Thyroid gland (tissue), 4 donors: ENCODE measurements at regions not wholly inside any gene's neighbourhood (a gene's known extent, or its start where the extent isn't known, plus 50 kb on each side); places are given as distances from the start of the nearest gene placed in this dataset.

Experiments used
- POLR2A ChIP-seq, 2 donors: fragments of 450-650 bp; IDR thresholded peaks; one replicate each; pipeline ENCODE4 v1.6.1; 2017; ENCODE audit warnings: antibody characterized with exemption in 2 of 2, mild to moderate bottlenecking in 2 of 2, moderate library complexity in 1 of 2
- TF ChIP-seq, protein P1 (sequence below), 6 experiments: fragments of 200-600 bp in 3 of 6; fragments of 450-650 bp in 3 of 6; sonication (generic) in 3 of 6; IDR thresholded peaks; one replicate each; pipeline ENCODE4 v1.5.1; 2016 to 2019; ENCODE audit warnings: antibody characterized with exemption in 6 of 6, mild to moderate bottlenecking in 2 of 6, inconsistent platforms in 1 of 6, moderate library complexity in 1 of 6

DNA sequence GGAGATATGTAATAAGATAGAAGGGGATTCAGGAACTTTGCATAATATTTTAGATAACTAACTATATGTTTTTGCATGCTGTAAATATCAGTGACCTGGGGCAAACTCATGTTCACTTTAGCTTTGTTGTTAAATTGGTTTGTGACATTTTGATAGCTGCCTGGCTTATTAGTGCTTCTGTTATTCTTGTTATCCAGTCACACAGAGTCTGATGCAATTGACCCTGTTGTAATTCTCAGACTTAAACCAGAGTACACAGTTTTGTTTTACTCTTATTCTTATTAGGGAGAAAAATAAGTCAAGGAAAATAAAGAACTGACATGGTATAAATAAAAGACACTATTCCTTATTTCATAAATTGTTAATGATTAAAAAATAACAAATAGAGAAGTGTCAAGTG is 516.7 kb upstream of the SLIT2 start:
- TF ChIP-seq POLR2A (IDR thresholded peaks at IDR 0.05): no peak
- TF ChIP-seq, protein P1, sequence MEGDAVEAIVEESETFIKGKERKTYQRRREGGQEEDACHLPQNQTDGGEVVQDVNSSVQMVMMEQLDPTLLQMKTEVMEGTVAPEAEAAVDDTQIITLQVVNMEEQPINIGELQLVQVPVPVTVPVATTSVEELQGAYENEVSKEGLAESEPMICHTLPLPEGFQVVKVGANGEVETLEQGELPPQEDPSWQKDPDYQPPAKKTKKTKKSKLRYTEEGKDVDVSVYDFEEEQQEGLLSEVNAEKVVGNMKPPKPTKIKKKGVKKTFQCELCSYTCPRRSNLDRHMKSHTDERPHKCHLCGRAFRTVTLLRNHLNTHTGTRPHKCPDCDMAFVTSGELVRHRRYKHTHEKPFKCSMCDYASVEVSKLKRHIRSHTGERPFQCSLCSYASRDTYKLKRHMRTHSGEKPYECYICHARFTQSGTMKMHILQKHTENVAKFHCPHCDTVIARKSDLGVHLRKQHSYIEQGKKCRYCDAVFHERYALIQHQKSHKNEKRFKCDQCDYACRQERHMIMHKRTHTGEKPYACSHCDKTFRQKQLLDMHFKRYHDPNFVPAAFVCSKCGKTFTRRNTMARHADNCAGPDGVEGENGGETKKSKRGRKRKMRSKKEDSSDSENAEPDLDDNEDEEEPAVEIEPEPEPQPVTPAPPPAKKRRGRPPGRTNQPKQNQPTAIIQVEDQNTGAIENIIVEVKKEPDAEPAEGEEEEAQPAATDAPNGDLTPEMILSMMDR (IDR thresholded peaks at IDR 0.05): no peak
